AG10803 (cell line): ENCODE measurements at regions not wholly inside any gene's neighbourhood (a gene's known extent, or its start where the extent isn't known, plus 50 kb on each side); places are given as distances from the start of the nearest gene placed in this dataset.
A peak's percentile ranks its signal among the peaks of the same experiment; 100 is the strongest.
"Not testable (repeated sequence)": the region's sequence is repeated elsewhere in the genome, so short reads cannot be mapped to it uniquely, and the experiment has no call there.

ENCODE experiments used
- DNase-seq: peaks from one replicate; pipeline ENCODE4 v3.0.0; 2010; ENCODE audit warnings: low read depth
- H3K4me3 ChIP-seq: 2 replicates; pipeline ENCODE4 v1.5.1; 2011; ENCODE audit warnings: mild to moderate bottlenecking, low read length, control low read depth
- CTCF ChIP-seq: conservative IDR thresholded peaks from 2 replicates; pipeline ENCODE4 v1.5.1; 2011; ENCODE audit warnings: mild to moderate bottlenecking, low read length, control low read depth, inconsistent platforms

DNA sequence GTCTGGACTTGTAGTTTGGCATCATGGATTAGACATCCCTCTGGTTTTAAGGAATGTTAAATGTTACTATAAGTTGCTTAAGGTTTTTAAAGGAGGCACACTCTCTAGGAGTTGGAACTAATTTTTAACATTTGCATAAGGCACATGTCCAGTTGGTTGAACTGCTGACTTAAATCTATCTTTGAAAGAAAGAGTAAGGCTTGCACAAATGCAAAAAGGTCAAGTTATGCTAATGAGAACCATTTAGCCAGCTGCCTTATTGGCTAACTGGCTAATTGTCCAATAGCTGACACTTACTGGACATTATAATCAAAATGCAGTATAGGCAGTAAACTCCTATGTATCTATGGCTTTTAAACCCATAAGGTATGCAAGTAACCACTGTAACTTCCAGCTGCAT lies 206.1 kb upstream of the TTC29 start:
- no peak for TF ChIP-seq CTCF
- no peak for DNase-seq
- H3K4me3 ChIP-seq, result no peak overlapping the region

DNA sequence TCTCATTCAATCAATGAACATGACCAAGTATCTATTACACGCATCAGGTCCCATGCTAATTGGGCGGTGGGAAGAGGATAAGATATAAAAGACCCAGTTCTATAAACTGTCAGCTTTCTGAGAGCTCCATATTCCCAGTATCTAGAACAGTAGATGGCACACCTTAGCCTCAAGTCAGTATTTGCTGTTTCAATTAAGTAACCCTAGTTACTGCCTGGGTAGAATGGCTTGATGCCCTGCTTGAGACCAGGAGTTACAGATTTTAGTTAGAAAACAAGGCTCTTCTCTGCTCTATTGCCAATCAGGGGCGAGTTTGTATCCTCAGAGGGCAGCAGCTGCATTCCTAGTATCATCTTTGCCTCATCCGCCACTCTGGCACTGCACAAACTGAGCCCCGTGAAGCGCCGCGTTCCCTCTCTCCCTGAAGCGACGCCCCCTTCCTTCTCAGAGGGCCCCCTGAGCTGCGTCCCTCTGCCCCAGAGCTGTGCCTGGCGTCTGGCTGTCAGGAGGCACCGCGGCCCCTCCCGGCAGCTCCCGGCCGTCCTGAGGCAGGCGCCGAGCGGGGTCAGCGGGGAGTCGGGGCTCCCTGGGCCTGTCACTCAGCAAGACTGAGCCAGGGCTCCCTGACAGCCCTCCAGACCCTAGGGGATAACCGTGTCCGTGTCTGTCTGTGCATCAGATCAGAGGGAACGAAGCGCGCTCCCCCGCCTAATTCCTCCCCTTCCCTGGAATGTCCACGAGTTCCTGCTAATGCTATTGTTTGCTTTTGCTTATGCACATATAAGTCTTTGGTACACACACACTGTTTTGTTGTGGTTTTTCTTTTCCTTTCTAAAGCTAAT lies 212.4 kb upstream of the TTC29 start:
- DNase-seq, result peak; percentile 12
- peak overlapping the region; percentile 60 for H3K4me3 ChIP-seq
- TF ChIP-seq CTCF, result no peak; the same call in 1 of the 2 replicates

GRCh38 chr4:147160908-147161513 lies 215.3 kb upstream of the TTC29 start:
- no peak overlapping the region for H3K4me3 ChIP-seq
- peak; percentile 91 for TF ChIP-seq CTCF
- peak; percentile 65 for DNase-seq

DNA sequence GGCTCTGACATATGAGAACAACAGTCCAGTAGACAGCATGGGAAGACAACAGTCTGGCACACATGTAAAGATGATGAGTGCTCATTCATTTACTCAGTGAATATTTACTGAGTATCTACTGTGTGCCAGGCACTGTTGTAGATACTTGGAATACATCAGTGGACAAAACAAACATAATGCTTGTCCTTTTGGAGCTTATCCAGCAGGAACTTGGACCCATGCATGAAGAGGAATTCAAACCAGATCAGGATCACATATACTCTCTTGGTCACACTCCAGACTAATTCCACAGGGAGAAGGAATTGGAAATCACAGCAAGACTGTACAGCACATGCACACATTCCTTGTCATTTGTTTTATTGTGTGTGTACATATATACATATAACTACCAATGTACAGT lies 217.6 kb upstream of the TTC29 start:
- TF ChIP-seq CTCF, result no peak
- peak; percentile 6 for DNase-seq
- H3K4me3 ChIP-seq, result no peak overlapping the region

DNA sequence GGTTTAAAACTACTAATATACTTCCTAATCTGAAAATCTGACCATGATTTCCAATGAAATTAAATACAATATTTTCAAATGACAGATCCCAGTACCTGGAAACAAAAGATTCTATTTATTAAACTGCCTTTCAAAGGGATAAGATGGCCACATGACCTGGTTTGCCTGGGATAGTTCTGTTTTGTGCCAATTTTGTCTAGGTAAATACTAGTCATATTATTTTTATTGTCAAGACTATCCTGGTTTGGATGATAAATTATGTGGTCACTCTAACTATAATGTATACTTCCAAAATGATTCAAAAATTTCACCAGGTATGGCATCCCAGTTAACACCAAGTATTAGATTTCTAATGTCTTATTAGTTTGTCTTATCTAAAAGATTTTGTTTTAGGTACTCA lies 222.5 kb upstream of the TTC29 start:
- not testable (repeated sequence) for H3K4me3 ChIP-seq, DNase-seq

DNA sequence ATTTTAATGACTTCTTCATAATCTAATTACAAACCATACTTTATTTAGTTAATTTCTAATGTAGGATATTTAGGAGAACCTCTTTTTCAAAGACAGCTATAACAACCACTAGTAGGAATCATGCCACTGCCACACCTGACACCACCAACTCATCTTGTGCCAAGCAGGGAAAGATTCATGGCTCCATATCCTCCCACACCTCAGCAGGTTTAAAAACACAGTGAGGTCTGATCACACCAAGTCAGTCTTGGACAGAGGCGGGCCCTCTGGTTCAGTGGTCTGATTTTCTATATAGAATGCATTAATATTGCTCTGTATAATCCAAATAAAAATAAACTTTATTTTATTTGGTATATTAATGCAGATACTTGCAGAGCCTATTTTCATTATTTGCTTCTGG lies 227.7 kb upstream of the TTC29 start:
- no peak overlapping the region for H3K4me3 ChIP-seq

DNA sequence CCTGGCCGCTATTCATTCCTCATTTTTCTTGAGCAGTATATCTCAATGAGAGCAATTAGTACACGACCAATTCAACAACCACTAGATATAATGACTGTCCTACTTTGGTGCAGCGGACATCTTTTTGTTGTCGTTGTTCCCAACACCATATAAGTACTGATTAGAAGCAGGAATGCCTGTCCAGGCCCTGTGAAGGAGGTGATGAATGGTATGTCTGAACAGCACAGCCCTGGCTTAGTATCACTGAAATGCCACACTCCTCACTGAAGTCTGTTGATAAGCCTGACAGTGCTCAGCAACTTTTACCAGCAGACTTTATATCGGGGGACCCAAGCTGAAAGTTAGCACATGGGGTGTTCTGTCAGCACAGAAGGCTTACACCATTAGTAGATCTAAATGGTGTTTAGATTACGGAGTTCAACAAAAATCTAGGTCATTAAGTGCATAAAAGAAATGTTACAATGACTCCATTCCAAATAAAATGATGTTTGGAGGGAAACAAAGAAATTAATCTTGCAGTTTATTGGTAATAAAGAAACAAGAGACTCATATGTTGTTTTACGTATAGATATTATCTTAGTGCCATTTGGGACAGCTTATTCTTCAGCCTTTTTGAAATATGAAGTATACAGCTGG lies 228.3 kb upstream of the TTC29 start:
- no peak for DNase-seq
- TF ChIP-seq CTCF, result no peak
- H3K4me3 ChIP-seq, result no peak overlapping the region

More for the DNA sequence above, 227.7 kb upstream of the TTC29 start:
- no peak for DNase-seq
- no peak for TF ChIP-seq CTCF
